OCI-LY1 (cell line): ENCODE measurements at regions not wholly inside any gene's neighbourhood (a gene's known extent, or its start where the extent isn't known, plus 50 kb on each side); places are given as distances from the start of the nearest gene placed in this dataset.

ENCODE experiments used
- CTCF ChIP-seq: fragments of 200-600 bp; sonication (generic), shearing (Covaris generic); IDR thresholded peaks from 2 replicates; pipeline ENCODE4 v1.5.1; 2017; ENCODE audit warnings: mild to moderate bottlenecking, antibody characterized with exemption, low read length, moderate library complexity, mixed read lengths
- EZH2 ChIP-seq: fragments of 200-600 bp; sonication (generic), shearing (Covaris generic); IDR thresholded peaks from 2 replicates; pipeline ENCODE4 v1.8.0; 2017; ENCODE audit warnings: borderline replicate concordance, mixed run types, mild to moderate bottlenecking, antibody characterized with exemption, low read length, moderate library complexity, mixed read lengths

GRCh38 chr13:64540976-64541375 lies 2689.2 kb downstream of the PCDH9 start:
- TF ChIP-seq CTCF (no peak), EZH2 (no peak)
